GM13976 (cell line): ENCODE measurements at regions not wholly inside any gene's neighbourhood (a gene's known extent, or its start where the extent isn't known, plus 50 kb on each side); places are given as distances from the start of the nearest gene placed in this dataset.
"Not testable (repeated sequence)": the region's sequence is repeated elsewhere in the genome, so short reads cannot be mapped to it uniquely, and the experiment has no call there.

ENCODE experiments used
- DNase-seq: peaks from one replicate; pipeline ENCODE4 v3.0.0; 2012; ENCODE audit warnings: low spot score
- CTCF ChIP-seq: IDR thresholded peaks from 2 replicates; pipeline ENCODE4 v1.5.1; 2012; ENCODE audit warnings: borderline replicate concordance, mild to moderate bottlenecking; ENCODE audit not compliant: insufficient read depth; ENCODE audit errors: extremely low read depth, missing control alignments, control extremely low read depth
- in situ Hi-C: fragments of 300-500 bp; cut with MboI; formaldehyde crosslinking; loops from one replicate; pipeline ENCODE4 v1.12.0; 2022; ENCODE audit warnings: low sequenced_read_pairs, mixed read lengths, inconsistent platforms; ENCODE audit not compliant: unreplicated experiment

GRCh38 chr10:109341986-109342385 lies 581.3 kb downstream of the XPNPEP1 start:
- no peak for TF ChIP-seq CTCF
- in situ Hi-C loops = no loop called here
- DNase-seq = no peak

- no peak for TF ChIP-seq CTCF
- in situ Hi-C loops = no loop called here
- no peak for DNase-seq
Observed at GRCh38 chr10:109328001-109328400, 595.3 kb downstream of the XPNPEP1 start.

DNA sequence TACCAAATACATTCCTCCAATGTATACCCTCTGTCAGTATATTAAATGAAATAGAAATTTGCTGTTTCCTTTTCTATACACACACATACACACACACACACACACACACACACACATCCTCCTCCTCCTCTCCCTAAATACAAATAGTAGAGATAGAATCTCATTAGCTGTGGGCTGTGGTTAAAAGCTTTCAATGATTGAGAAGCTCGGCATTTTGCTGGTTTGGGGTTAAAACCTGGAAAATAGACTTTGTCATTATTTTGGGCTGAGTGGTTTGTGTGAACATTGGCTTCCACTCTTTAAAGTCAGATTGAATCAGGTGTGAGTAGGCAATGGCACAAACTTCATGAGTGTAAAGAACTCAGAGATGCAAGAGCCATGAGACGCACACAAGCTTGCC lies 596.0 kb downstream of the XPNPEP1 start:
- DNase-seq = no peak
- no peak for TF ChIP-seq CTCF
- in situ Hi-C loops = no loop called here

GRCh38 chr10:109324721-109325120 lies 598.6 kb downstream of the XPNPEP1 start:
- no peak for DNase-seq
- in situ Hi-C loops = no loop called here
- no peak for TF ChIP-seq CTCF

DNA sequence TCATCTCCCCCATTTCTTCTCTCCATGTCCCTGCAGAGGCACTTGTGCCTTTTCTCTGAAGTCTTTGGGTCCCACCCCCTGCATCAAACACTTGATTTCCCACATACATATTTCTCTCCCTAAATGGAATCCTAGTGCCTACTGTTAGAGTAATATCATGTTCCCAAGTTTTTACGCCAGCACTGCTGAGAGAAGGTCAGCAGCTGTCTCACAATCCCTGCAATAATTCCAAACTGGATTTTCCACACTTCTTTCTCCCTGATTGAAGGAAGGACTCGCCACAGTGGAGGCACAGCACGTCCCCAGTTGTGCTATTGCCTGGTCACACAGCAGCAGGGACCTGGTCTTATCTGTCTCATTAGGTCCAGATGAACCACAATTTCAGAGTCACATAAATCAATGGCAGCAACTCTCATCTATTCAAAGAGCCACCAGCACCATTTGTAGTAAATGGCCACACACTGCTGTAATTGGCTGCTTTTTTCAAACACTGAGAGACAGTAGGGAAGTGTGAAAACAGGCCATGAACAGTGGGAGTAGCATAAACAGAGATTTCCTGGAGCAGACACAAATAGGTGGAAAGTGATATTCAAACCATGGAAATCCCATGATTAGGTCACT lies 605.5 kb downstream of the XPNPEP1 start:
- in situ Hi-C loops = no loop called here
- no peak for DNase-seq
- TF ChIP-seq CTCF = no peak

DNA sequence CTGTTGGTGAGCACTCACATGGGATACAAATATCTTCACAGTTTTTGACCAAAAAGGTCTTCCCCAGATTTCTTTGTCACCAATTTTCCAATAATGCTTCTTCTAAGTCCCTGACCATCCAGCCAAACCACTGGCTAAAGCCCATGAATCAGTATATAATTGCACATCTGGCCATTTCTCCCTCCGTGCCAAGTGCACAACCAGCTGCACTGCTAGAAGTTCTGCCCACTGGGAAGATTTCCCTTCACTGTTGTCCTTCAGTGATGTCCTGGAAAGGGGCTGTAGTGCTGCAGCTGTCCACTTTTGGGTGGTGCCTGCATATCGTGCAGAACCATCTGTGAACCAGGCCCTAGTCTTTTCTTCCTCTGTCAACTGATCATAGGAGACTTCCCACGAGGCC lies 609.3 kb downstream of the XPNPEP1 start:
- DNase-seq, in situ Hi-C loops: not testable (repeated sequence)

GRCh38 chr10:109312555-109312954 lies 610.8 kb downstream of the XPNPEP1 start:
- DNase-seq, in situ Hi-C loops: not testable (repeated sequence)

DNA sequence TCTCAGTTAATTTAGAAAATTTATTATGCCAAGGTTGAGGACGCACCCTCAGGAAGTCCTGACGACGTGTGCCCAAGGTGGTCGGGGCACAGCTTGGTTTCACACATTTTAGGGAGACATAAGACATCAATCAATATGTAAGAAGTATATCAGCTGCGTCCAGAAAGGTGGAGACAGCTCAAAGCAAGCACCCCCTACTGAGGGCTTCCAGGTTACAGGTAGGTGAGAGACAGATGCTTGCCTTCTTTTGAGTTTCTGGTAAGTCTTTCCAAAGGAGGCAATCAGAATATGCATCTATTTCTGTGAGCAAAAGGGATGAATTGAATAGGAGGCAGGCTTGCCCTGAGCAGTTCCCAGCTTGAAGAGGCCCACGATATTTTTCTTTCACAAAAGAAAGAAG lies 614.3 kb downstream of the XPNPEP1 start:
- in situ Hi-C loops = no loop called here
- DNase-seq = no peak

DNA sequence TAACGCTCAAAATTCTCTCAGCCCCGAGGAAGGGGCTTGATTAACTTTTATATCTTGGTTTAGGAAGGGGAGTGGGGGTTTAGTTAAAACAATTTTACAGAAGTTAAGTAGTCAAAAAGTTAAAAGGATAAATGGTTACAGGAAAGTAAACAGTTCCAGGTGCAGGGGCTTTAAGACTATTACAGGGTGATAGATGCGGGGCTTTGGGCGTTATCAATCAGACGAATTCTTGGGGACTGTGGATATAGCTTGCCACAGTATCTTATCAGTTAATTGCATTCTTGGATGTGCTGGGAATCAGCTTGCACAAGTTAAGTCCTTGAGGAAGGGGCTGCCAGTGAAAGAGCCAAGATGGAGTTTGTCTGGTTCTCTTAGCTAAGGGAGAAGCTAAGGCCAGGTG lies 616.2 kb downstream of the XPNPEP1 start:
- in situ Hi-C loops, DNase-seq: not testable (repeated sequence)

More for the DNA sequence above, 614.3 kb downstream of the XPNPEP1 start:
- TF ChIP-seq CTCF = no peak
